Thyroid gland (tissue), 4 donors: ENCODE measurements at regions not wholly inside any gene's neighbourhood (a gene's known extent, or its start where the extent isn't known, plus 50 kb on each side); places are given as distances from the start of the nearest gene placed in this dataset.

Source experiments
- DNase-seq, 2 donors: peaks; one replicate each; pipeline ENCODE4 v3.0.0-alpha.2; 2019
- H3K27ac ChIP-seq, 3 donors: fragments of 200-600 bp; sonication (generic); 1 replicate in 2 of 3; 2 replicates in 1 of 3; pipeline ENCODE4 v1.5.1; 2016 to 2019; ENCODE audit warnings: mild to moderate bottlenecking in 1 of 3, moderate library complexity in 1 of 3
- H3K27me3 ChIP-seq: fragments of 200-600 bp; sonication (generic); one replicate; pipeline ENCODE4 v1.5.1; 2019
- H3K36me3 ChIP-seq, 2 donors: fragments of 200-600 bp; sonication (generic); one replicate each; pipeline ENCODE4 v1.5.1; 2016 to 2019
- H3K4me1 ChIP-seq, 2 donors: fragments of 200-600 bp; sonication (generic); one replicate each; pipeline ENCODE4 v1.5.1; 2017 to 2019
- H3K4me3 ChIP-seq, 3 donors: fragments of 200-600 bp; sonication (generic); replicated peaks in 1 of 3; 1 replicate in 2 of 3; 2 replicates in 1 of 3; pipeline ENCODE4 v1.5.1; 2016; ENCODE audit warnings: mild to moderate bottlenecking in 1 of 3
- H3K9me3 ChIP-seq: fragments of 200-600 bp; sonication (generic); one replicate; pipeline ENCODE4 v1.5.1; 2017
- POLR2A ChIP-seq, 2 donors: fragments of 450-650 bp; IDR thresholded peaks; one replicate each; pipeline ENCODE4 v1.6.1; 2017; ENCODE audit warnings: antibody characterized with exemption in 2 of 2, mild to moderate bottlenecking in 2 of 2, moderate library complexity in 1 of 2
- WGBS, 2 donors: methylation state at CpG; one replicate each; pipeline ENCODE4 v1.1.5; 2017; 5-methylcytosine and 5-hydroxymethylcytosine counted together
- intact Hi-C: fragments of 100-400 bp; cut with DNase I; formaldehyde crosslinking; loops from one replicate; pipeline ENCODE4 v1.15.1; 2023
- TF ChIP-seq, protein P1 (sequence below), 6 experiments: fragments of 200-600 bp in 3 of 6; fragments of 450-650 bp in 3 of 6; sonication (generic) in 3 of 6; IDR thresholded peaks; one replicate each; pipeline ENCODE4 v1.5.1; 2016 to 2019; ENCODE audit warnings: antibody characterized with exemption in 6 of 6, mild to moderate bottlenecking in 2 of 6, inconsistent platforms in 1 of 6, moderate library complexity in 1 of 6

DNA sequence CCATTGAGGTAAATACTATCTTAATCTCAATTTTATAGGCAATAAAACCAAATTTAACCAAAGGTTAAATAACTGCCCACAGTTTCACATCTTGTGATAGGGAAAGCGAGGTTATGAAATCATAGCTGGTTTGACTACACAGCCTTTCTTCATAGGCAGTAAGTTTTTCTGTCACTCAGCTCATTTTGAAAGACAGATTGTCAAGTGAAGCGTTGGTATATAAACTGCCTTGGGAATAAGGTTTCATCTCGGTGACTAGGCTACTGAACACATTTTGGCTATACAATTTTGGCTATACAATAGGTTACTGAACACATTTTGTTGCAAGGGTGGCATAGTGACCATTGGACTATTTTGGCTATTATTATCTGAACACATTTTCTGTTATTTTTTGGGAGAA, 793.7 kb downstream of the TRHDE start:
- Histone ChIP-seq H3K4me1 (no peaks in the 10 kb centered on the region), H3K27ac (no peak overlapping the region), H3K27me3 (no peaks in the 10 kb centered on the region), H3K4me3 (no peak overlapping the region), H3K36me3 (no peaks in the 10 kb centered on the region), H3K9me3 (no peaks in the 10 kb centered on the region)
- intact Hi-C loops: no loop called here
- no peak for DNase-seq
- WGBS, 2 donors: 90 to 91% methylated on average over 3 of the region's 3 CpGs
- TF ChIP-seq, protein P1, sequence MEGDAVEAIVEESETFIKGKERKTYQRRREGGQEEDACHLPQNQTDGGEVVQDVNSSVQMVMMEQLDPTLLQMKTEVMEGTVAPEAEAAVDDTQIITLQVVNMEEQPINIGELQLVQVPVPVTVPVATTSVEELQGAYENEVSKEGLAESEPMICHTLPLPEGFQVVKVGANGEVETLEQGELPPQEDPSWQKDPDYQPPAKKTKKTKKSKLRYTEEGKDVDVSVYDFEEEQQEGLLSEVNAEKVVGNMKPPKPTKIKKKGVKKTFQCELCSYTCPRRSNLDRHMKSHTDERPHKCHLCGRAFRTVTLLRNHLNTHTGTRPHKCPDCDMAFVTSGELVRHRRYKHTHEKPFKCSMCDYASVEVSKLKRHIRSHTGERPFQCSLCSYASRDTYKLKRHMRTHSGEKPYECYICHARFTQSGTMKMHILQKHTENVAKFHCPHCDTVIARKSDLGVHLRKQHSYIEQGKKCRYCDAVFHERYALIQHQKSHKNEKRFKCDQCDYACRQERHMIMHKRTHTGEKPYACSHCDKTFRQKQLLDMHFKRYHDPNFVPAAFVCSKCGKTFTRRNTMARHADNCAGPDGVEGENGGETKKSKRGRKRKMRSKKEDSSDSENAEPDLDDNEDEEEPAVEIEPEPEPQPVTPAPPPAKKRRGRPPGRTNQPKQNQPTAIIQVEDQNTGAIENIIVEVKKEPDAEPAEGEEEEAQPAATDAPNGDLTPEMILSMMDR (IDR thresholded peaks at IDR 0.05): no peak
- TF ChIP-seq POLR2A (IDR thresholded peaks at IDR 0.05): no peak

DNA sequence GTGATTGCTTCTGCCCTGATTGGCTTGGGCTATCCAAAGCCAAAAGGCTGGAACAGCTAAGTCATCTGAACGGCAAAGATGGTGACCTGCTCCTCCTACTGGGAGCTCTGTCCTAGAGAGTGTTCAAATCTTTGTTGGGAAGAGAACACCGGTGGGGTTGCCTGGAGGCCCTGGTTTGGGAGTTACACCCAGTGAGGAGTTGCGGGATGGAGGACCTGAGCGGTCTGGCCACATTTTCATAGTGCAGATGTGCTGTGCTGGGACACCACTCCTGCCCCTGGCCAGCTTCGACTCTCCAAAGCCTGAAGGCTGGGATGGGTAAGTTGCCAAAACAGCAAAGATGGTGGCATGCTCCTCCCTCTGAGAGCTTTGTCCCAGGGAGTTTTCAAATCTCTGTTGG, 795.4 kb downstream of the TRHDE start:
- TF ChIP-seq, protein P1 (IDR thresholded peaks at IDR 0.05): no peak
- TF ChIP-seq POLR2A (IDR thresholded peaks at IDR 0.05): no peak
- intact Hi-C loops: no loop called here
- H3K36me3 ChIP-seq: no peaks in the 10 kb centered on the region
- no peaks in the 10 kb centered on the region for H3K27me3 ChIP-seq
- no peaks in the 10 kb centered on the region for H3K4me1 ChIP-seq
- WGBS, 2 donors: 91 to 97% methylated on average over 5 of the region's 5 CpGs
- no peaks in the 10 kb centered on the region for H3K9me3 ChIP-seq
- H3K4me3 ChIP-seq: no peak overlapping the region
- no peak for DNase-seq
- no peak overlapping the region for H3K27ac ChIP-seq

DNA sequence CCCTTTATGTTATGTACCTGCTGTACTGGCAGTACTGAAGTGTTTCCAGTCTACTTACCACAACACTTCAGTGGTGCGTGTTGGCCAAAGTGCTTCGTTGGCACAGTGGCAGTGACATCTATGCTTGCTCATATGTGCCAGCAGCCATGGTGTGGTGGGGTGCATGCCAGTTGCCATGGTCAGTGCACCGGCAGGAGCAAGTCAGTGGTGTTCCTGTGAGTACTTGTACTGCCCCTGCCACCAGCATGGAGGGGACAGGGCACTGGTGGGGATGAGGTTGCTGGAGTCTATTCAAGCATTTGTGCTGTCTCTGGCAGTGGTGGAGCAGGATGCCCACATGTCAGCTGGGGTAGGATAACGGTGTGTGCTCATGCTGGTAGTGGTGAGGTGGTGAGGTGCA, 800.0 kb downstream of the TRHDE start:
- WGBS, 2 donors: 70 to 85% methylated on average over 2 to 4 of the region's 4 CpGs
- H3K4me1 ChIP-seq: no peaks in the 10 kb centered on the region
- no peak overlapping the region for H3K4me3 ChIP-seq
- no peak for DNase-seq
- no peaks in the 10 kb centered on the region for H3K36me3 ChIP-seq
- intact Hi-C loops: no loop called here
- no peaks in the 10 kb centered on the region for H3K9me3 ChIP-seq
- no peaks in the 10 kb centered on the region for H3K27me3 ChIP-seq
- no peak overlapping the region for H3K27ac ChIP-seq
- TF ChIP-seq POLR2A (IDR thresholded peaks at IDR 0.05): no peak
- TF ChIP-seq, protein P1 (IDR thresholded peaks at IDR 0.05): no peak

DNA sequence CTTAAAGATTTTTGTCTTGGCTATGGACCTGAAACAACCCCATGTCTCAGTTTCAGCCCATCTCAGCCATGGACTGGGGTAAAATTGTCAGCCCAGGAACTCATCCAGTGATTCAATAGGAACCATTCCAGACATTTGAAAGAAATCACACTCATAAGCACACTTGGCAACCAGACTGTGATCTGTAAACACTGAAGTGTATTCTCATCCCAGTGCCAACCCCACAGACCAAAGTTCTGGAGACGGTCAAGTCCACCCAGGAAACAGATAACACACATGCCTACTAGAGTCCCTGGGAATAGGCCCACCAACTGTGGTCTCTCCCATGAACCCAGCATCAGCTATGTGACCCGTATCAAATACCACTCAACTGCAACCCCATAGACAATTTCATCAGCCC, 804.6 kb downstream of the TRHDE start:
- no peak overlapping the region for H3K27ac ChIP-seq
- H3K4me1 ChIP-seq: no peaks in the 10 kb centered on the region
- no peak for TF ChIP-seq POLR2A (IDR thresholded peaks at IDR 0.05)
- TF ChIP-seq, protein P1 (IDR thresholded peaks at IDR 0.05): no peak
- DNase-seq: no peak
- no peak overlapping the region for H3K4me3 ChIP-seq
- no peaks in the 10 kb centered on the region for H3K36me3 ChIP-seq
- H3K27me3 ChIP-seq: no peaks in the 10 kb centered on the region
- no peaks in the 10 kb centered on the region for H3K9me3 ChIP-seq
- intact Hi-C loops: no loop called here
- WGBS, 2 donors: 88 to 91% methylated on average over 2 of the region's 2 CpGs

DNA sequence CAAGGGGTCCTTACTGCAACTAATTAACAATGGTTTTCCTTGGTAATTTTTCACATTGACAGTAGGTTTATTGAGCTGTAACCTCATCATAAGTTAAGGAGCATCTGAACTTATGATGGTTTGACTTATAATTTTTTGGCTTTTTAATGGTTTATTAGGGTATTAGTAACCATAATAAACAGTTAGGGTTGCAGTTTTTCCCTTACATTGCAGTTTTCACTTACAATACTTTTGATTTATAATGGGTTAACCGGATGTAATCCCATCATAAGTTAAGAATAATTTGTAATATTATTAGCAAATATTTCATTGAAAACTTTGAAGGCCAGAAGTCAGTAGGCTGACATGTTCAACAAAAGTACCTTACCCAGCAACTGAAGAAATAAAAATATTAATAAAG, 811.6 kb downstream of the TRHDE start:
- intact Hi-C loops: no loop called here
- Histone ChIP-seq H3K4me1 (no peaks in the 10 kb centered on the region), H3K4me3 (no peak overlapping the region), H3K9me3 (no peaks in the 10 kb centered on the region), H3K36me3 (no peaks in the 10 kb centered on the region), H3K27me3 (no peaks in the 10 kb centered on the region), H3K27ac (no peak overlapping the region)
- no peak for DNase-seq
- TF ChIP-seq, protein P1 (IDR thresholded peaks at IDR 0.05): no peak
- no peak for TF ChIP-seq POLR2A (IDR thresholded peaks at IDR 0.05)
- 66 to 74% methylated on average over 1 of the region's 1 CpG for WGBS, 2 donors
